Right cardiac atrium (tissue), 5 donors: ENCODE measurements at regions not wholly inside any gene's neighbourhood (a gene's known extent, or its start where the extent isn't known, plus 50 kb on each side); places are given as distances from the start of the nearest gene placed in this dataset.

Experiments
- ATAC-seq, 2 donors: fragments of 200-7000 bp; cut with Tn5 transposase; one replicate each; pipeline versions ENCODE4 v1.8.0 to v1.9.1; 2020; ENCODE audit warnings: moderate library complexity in 2 of 2, mild to moderate bottlenecking in 1 of 2
- DNase-seq, 3 donors: peaks; one replicate each; pipeline ENCODE4 v3.0.0-alpha.2; 2020
- H3K27ac ChIP-seq: one replicate; pipeline ENCODE4 v1.5.1; 2013; ENCODE audit warnings: mild to moderate bottlenecking, low read length, control low read depth, moderate library complexity
- H3K27me3 ChIP-seq: one replicate; pipeline ENCODE4 v1.6.1; 2013; ENCODE audit not compliant: control insufficient read depth, insufficient read depth
- H3K4me1 ChIP-seq: one replicate; pipeline ENCODE4 v1.6.1; 2013; ENCODE audit warnings: low read length; ENCODE audit not compliant: control insufficient read depth, insufficient read depth
- H3K4me3 ChIP-seq: one replicate; pipeline ENCODE4 v1.5.1; 2013; ENCODE audit warnings: low read length, control low read depth
- H3K9me3 ChIP-seq: one replicate; pipeline ENCODE4 v1.6.1; 2013; ENCODE audit warnings: low read length; ENCODE audit not compliant: control insufficient read depth
- WGBS: extraction: QIAGEN DNeasy Blood & Tissue Kit; methylation state at CpG from one replicate; pipeline ENCODE4 v1.1.7; 2013; 5-methylcytosine and 5-hydroxymethylcytosine counted together
- intact Hi-C, 4 donors: fragments of 100-400 bp; cut with DNase I; formaldehyde crosslinking; loops; one replicate each; pipeline versions ENCODE4 v1.11.0 to v1.14.0; 2022 to 2023
- donor health status: healthy with polysubstance abuse.
- donor health status: DM: no; HTN: yes; CAD: no.
- donor health status: DM: no; HTN: no; CAD: no.
- donor health status: DM: no; HTN: yes; CAD: no; lungs with severe emphysema.
- donor health status: DM: yes; HTN: yes; CAD: no.

- Histone ChIP-seq H3K9me3 (no peaks in the 10 kb centered on the region), H3K4me1 (no peaks in the 10 kb centered on the region), H3K27ac (no peak overlapping the region), H3K4me3 (no peak overlapping the region), H3K27me3 (no peaks in the 10 kb centered on the region)
- intact Hi-C loops = no loop called here
- WGBS = 79% methylated on average over 4 of the region's 4 CpGs
- DNase-seq = no peak
- ATAC-seq = no peak
Measured at GRCh38 chr6:115000736-115001135, 657.9 kb upstream of the HS3ST5 start.

- H3K27ac ChIP-seq = no peak overlapping the region
- WGBS = 87% methylated on average over 8 of the region's 8 CpGs
- no peak for ATAC-seq
- no peak overlapping the region for H3K4me3 ChIP-seq
- no peaks in the 10 kb centered on the region for H3K27me3 ChIP-seq
- no peak for DNase-seq
- no peaks in the 10 kb centered on the region for H3K4me1 ChIP-seq
- H3K9me3 ChIP-seq = no peaks in the 10 kb centered on the region
- intact Hi-C loops = no loop called here
Measured at GRCh38 chr6:114998492-114998891, 655.7 kb upstream of the HS3ST5 start.

GRCh38 chr6:114997813-114998292 is 655.0 kb upstream of the HS3ST5 start:
- no peak for DNase-seq
- no peak for ATAC-seq
- no peaks in the 10 kb centered on the region for H3K9me3 ChIP-seq
- no peak overlapping the region for H3K27ac ChIP-seq
- H3K27me3 ChIP-seq = no peaks in the 10 kb centered on the region
- H3K4me3 ChIP-seq = no peak overlapping the region
- intact Hi-C loops = no loop called here
- H3K4me1 ChIP-seq = no peaks in the 10 kb centered on the region
- WGBS = 82% methylated on average over 4 of the region's 4 CpGs

- ATAC-seq = no peak
- H3K27me3 ChIP-seq = no peaks in the 10 kb centered on the region
- intact Hi-C loops = no loop called here
Measured at GRCh38 chr6:114995526-114995925, 652.7 kb upstream of the HS3ST5 start.

GRCh38 chr6:114989279-114989964 is 646.6 kb upstream of the HS3ST5 start:
- intact Hi-C loops = no loop called here
- no peak for ATAC-seq
- WGBS = 78% methylated on average over 5 of the region's 5 CpGs
- H3K27ac ChIP-seq = no peak overlapping the region
- no peak overlapping the region for H3K4me3 ChIP-seq
- H3K4me1 ChIP-seq = no peaks in the 10 kb centered on the region
- no peaks in the 10 kb centered on the region for H3K27me3 ChIP-seq
- H3K9me3 ChIP-seq = no peaks in the 10 kb centered on the region
- DNase-seq = no peak

More at GRCh38 chr6:114995526-114995925, 652.7 kb upstream of the HS3ST5 start:
- no peak overlapping the region for H3K4me3 ChIP-seq
- no peaks in the 10 kb centered on the region for H3K4me1 ChIP-seq
- DNase-seq = no peak
- H3K9me3 ChIP-seq = no peaks in the 10 kb centered on the region
- no peak overlapping the region for H3K27ac ChIP-seq

GRCh38 chr6:114987281-114987680 is 644.5 kb upstream of the HS3ST5 start:
- intact Hi-C loops = no loop called here
- Histone ChIP-seq H3K27ac (no peak overlapping the region), H3K27me3 (no peaks in the 10 kb centered on the region), H3K9me3 (no peaks in the 10 kb centered on the region), H3K4me3 (no peak overlapping the region), H3K4me1 (no peaks in the 10 kb centered on the region)
- DNase-seq = no peak
- WGBS = 80% methylated on average over 2 of the region's 2 CpGs
- ATAC-seq = no peak

GRCh38 chr6:114955363-114955762 is 612.5 kb upstream of the HS3ST5 start:
- intact Hi-C loops = no loop called here
- Histone ChIP-seq H3K4me1 (no peaks in the 10 kb centered on the region), H3K27me3 (no peaks in the 10 kb centered on the region), H3K27ac (no peak overlapping the region), H3K9me3 (no peaks in the 10 kb centered on the region), H3K4me3 (no peak overlapping the region)
- no peak for DNase-seq
- 0% methylated on average over 1 of the region's 1 CpG for WGBS
- ATAC-seq = no peak

- ATAC-seq (no peak), DNase-seq (no peak)
- intact Hi-C loops = no loop called here
- no peak overlapping the region for H3K4me3 ChIP-seq
- H3K9me3 ChIP-seq = no peaks in the 10 kb centered on the region
- H3K27me3 ChIP-seq = no peaks in the 10 kb centered on the region
- 37% methylated on average over 3 of the region's 3 CpGs for WGBS
- no peak overlapping the region for H3K27ac ChIP-seq
- no peaks in the 10 kb centered on the region for H3K4me1 ChIP-seq
Measured at GRCh38 chr6:114952229-114952628, 609.4 kb upstream of the HS3ST5 start.

GRCh38 chr6:114945392-114945791 is 602.6 kb upstream of the HS3ST5 start:
- H3K4me3 ChIP-seq = no peak overlapping the region
- DNase-seq (no peak), ATAC-seq (no peak)
- intact Hi-C loops = no loop called here
- no peaks in the 10 kb centered on the region for H3K27me3 ChIP-seq
- H3K4me1 ChIP-seq = no peaks in the 10 kb centered on the region
- 74% methylated on average over 5 of the region's 5 CpGs for WGBS
- no peaks in the 10 kb centered on the region for H3K9me3 ChIP-seq
- no peak overlapping the region for H3K27ac ChIP-seq

GRCh38 chr6:114941078-114941477 is 598.3 kb upstream of the HS3ST5 start:
- ATAC-seq (no peak), DNase-seq (no peak)
- H3K27ac ChIP-seq = no peak overlapping the region
- no peaks in the 10 kb centered on the region for H3K4me1 ChIP-seq
- no peaks in the 10 kb centered on the region for H3K27me3 ChIP-seq
- no peaks in the 10 kb centered on the region for H3K9me3 ChIP-seq
- no peak overlapping the region for H3K4me3 ChIP-seq
- intact Hi-C loops = no loop called here

GRCh38 chr6:114940181-114940580 is 597.4 kb upstream of the HS3ST5 start:
- intact Hi-C loops = no loop called here
- ATAC-seq (no peak), DNase-seq (no peak)
- no peaks in the 10 kb centered on the region for H3K9me3 ChIP-seq
- no peaks in the 10 kb centered on the region for H3K27me3 ChIP-seq
- H3K27ac ChIP-seq = no peak overlapping the region
- H3K4me3 ChIP-seq = no peak overlapping the region
- H3K4me1 ChIP-seq = no peaks in the 10 kb centered on the region
- WGBS = 88% methylated on average over 1 of the region's 1 CpG

- Histone ChIP-seq H3K4me1 (no peaks in the 10 kb centered on the region), H3K9me3 (no peaks in the 10 kb centered on the region), H3K27ac (no peak overlapping the region), H3K4me3 (no peak overlapping the region), H3K27me3 (no peaks in the 10 kb centered on the region)
- intact Hi-C loops = no loop called here
- ATAC-seq = no peak
- no peak for DNase-seq
- WGBS = 44% methylated on average over 2 of the region's 2 CpGs
Measured at GRCh38 chr6:114939630-114940029, 596.8 kb upstream of the HS3ST5 start.
